ENCODE measurements at regions not wholly inside any gene's neighbourhood (a gene's known extent, or its start where the extent isn't known, plus 50 kb on each side); places are given as distances from the start of the nearest gene placed in this dataset.

GRCh38 chr6:91137286-91137685 is 550.4 kb upstream of the MAP3K7 start:
- no peak for DNase-seq

GRCh38 chr6:91135406-91136103 is 548.7 kb upstream of the MAP3K7 start:
- DNase-seq, result no peak

GRCh38 chr6:91132461-91132860 is 545.6 kb upstream of the MAP3K7 start:
- peak; percentile 38 for DNase-seq

- no peak for DNase-seq
These were observed 543.3 kb upstream of the MAP3K7 start for GRCh38 chr6:91130126-91130525.

GRCh38 chr6:91127752-91128151 is 540.9 kb upstream of the MAP3K7 start:
- DNase-seq, result no peak

- DNase-seq, result no peak
These were observed 540.0 kb upstream of the MAP3K7 start for GRCh38 chr6:91126876-91127275.

- DNase-seq, result no peak
These were observed 530.7 kb upstream of the MAP3K7 start for GRCh38 chr6:91117550-91117949.

GRCh38 chr6:91114123-91114708 is 527.3 kb upstream of the MAP3K7 start:
- no peak for DNase-seq

- DNase-seq, result no peak
These were observed 519.2 kb upstream of the MAP3K7 start for GRCh38 chr6:91106083-91106482.

GRCh38 chr6:91105532-91105931 is 518.7 kb upstream of the MAP3K7 start:
- DNase-seq, result no peak

GRCh38 chr6:91099479-91099878 is 512.6 kb upstream of the MAP3K7 start:
- no peak for DNase-seq

- DNase-seq, result peak; percentile 87
These were observed 511.1 kb upstream of the MAP3K7 start for GRCh38 chr6:91098006-91098405.

GRCh38 chr6:91097364-91097763 is 510.5 kb upstream of the MAP3K7 start:
- no peak for DNase-seq

- no peak for DNase-seq
These were observed 508.1 kb upstream of the MAP3K7 start for GRCh38 chr6:91094806-91095475.

- DNase-seq, result no peak
These were observed 507.5 kb upstream of the MAP3K7 start for GRCh38 chr6:91094341-91094740.

- DNase-seq, result no peak
These were observed 502.1 kb upstream of the MAP3K7 start for GRCh38 chr6:91088976-91089375.

- peak; percentile 44 for DNase-seq
These were observed 501.6 kb upstream of the MAP3K7 start for GRCh38 chr6:91088515-91088914.

GRCh38 chr6:91087908-91088307 is 501.0 kb upstream of the MAP3K7 start:
- no peak for DNase-seq

GRCh38 chr6:91083211-91083610 is 496.3 kb upstream of the MAP3K7 start:
- no peak for DNase-seq

GRCh38 chr6:91082311-91082832 is 495.5 kb upstream of the MAP3K7 start:
- no peak for DNase-seq

- DNase-seq, result peak; percentile 37
These were observed 494.7 kb upstream of the MAP3K7 start for GRCh38 chr6:91081452-91082067.

GRCh38 chr6:91080871-91081270 is 494.0 kb upstream of the MAP3K7 start:
- no peak for DNase-seq

- no peak for DNase-seq
These were observed 493.1 kb upstream of the MAP3K7 start for GRCh38 chr6:91079969-91080368.

Data from DMS153 (cell line).